ENCODE measurements at regions not wholly inside any gene's neighbourhood (a gene's known extent, or its start where the extent isn't known, plus 50 kb on each side); places are given as distances from the start of the nearest gene placed in this dataset.

DNA sequence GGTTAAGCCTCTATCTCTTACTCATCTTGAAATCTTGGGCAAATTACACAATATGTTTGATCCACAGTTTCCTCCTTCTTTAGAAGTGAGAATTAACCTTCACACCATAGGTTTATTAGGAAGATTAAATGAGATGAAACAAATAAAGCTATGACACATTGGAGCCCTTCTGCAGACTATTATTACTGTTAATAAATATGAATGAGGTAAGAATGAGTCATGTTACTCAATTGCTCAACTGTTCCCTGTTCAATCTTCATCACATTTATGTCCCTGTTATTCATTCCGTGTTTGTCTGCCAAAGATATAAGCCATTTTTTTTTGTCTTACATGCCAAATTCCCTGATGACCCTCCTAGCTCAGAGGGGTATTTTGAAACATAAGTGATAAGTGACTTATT, 52.1 kb upstream of the PAPPA start:
- TF ChIP-seq, protein P1, sequence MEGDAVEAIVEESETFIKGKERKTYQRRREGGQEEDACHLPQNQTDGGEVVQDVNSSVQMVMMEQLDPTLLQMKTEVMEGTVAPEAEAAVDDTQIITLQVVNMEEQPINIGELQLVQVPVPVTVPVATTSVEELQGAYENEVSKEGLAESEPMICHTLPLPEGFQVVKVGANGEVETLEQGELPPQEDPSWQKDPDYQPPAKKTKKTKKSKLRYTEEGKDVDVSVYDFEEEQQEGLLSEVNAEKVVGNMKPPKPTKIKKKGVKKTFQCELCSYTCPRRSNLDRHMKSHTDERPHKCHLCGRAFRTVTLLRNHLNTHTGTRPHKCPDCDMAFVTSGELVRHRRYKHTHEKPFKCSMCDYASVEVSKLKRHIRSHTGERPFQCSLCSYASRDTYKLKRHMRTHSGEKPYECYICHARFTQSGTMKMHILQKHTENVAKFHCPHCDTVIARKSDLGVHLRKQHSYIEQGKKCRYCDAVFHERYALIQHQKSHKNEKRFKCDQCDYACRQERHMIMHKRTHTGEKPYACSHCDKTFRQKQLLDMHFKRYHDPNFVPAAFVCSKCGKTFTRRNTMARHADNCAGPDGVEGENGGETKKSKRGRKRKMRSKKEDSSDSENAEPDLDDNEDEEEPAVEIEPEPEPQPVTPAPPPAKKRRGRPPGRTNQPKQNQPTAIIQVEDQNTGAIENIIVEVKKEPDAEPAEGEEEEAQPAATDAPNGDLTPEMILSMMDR (IDR thresholded peaks at IDR 0.05; ENCODE audit: poor library complexity): no peak
- TF ChIP-seq EZH2phosphoT487 (IDR thresholded peaks at IDR 0.05; ENCODE audit: low read depth, severe bottlenecking, unreplicated experiment): no peak
- no peak for TF ChIP-seq EZH2 (IDR thresholded peaks at IDR 0.05; ENCODE audit: borderline replicate concordance)
